SK-N-SH treated with all-trans-retinoic acid at 6 μM for 48 hours (cell line): ENCODE measurements at regions not wholly inside any gene's neighbourhood (a gene's known extent, or its start where the extent isn't known, plus 50 kb on each side); places are given as distances from the start of the nearest gene placed in this dataset.

Source experiments
- ATAC-seq: fragments of 200-7000 bp; cut with Tn5 transposase; 3 replicates; pipeline ENCODE4 v1.9.1; 2020; ENCODE audit warnings: mild to moderate bottlenecking, moderate library complexity
- ARNTL ChIP-seq: fragments of 450-650 bp; formaldehyde crosslinking; IDR thresholded peaks from 2 replicates; pipeline ENCODE4 v1.5.0; 2020; ENCODE audit warnings: low read depth, mild to moderate bottlenecking, moderate library complexity, borderline replicate concordance
- BACH2 ChIP-seq: fragments of 250-450 bp; sonication (Bioruptor Pico); IDR thresholded peaks from 2 replicates; pipeline ENCODE4 v1.9.0; 2021; ENCODE audit warnings: mild to moderate bottlenecking, borderline replicate concordance
- CREB5 ChIP-seq: fragments of 250-450 bp; sonication (Bioruptor Pico); IDR thresholded peaks from 2 replicates; pipeline ENCODE4 v1.5.1; 2020; ENCODE audit warnings: low read depth, mild to moderate bottlenecking, moderate library complexity
- CSDC2 ChIP-seq: fragments of 250-450 bp; sonication (Bioruptor Pico); IDR thresholded peaks from 2 replicates; pipeline ENCODE4 v1.5.0; 2020; ENCODE audit warnings: mild to moderate bottlenecking, moderate library complexity
- CSRNP3 ChIP-seq: fragments of 250-450 bp; sonication (Bioruptor Pico); IDR thresholded peaks from 2 replicates; pipeline ENCODE4 v1.5.1; 2021; ENCODE audit warnings: mild to moderate bottlenecking, moderate library complexity
- ESRRG ChIP-seq: fragments of 250-450 bp; sonication (Bioruptor Pico); IDR thresholded peaks from 2 replicates; pipeline ENCODE4 v1.6.1; 2021; ENCODE audit warnings: mild to moderate bottlenecking
- ISL1 ChIP-seq: fragments of 250-450 bp; sonication (Bioruptor Pico); IDR thresholded peaks from 2 replicates; pipeline ENCODE4 v2.1.2; 2022; ENCODE audit warnings: mild to moderate bottlenecking, moderate library complexity
- OSR1 ChIP-seq: fragments of 250-450 bp; sonication (Bioruptor Pico); IDR thresholded peaks from 2 replicates; pipeline ENCODE4 v1.8.0; 2022; ENCODE audit warnings: moderate library complexity, mild to moderate bottlenecking, inconsistent platforms
- PATZ1 ChIP-seq: fragments of 250-450 bp; sonication (Bioruptor Pico); IDR thresholded peaks from 2 replicates; pipeline ENCODE4 v1.8.0; 2020; ENCODE audit warnings: mild to moderate bottlenecking, moderate library complexity, borderline replicate concordance
- POU6F1 ChIP-seq: fragments of 250-450 bp; sonication (Bioruptor Pico); IDR thresholded peaks from 2 replicates; pipeline ENCODE4 v1.8.0; 2021; ENCODE audit warnings: low read depth, mild to moderate bottlenecking, moderate library complexity, borderline replicate concordance
- PPARA ChIP-seq: fragments of 250-450 bp; sonication (Bioruptor Pico); IDR thresholded peaks from 2 replicates; pipeline ENCODE4 v1.5.0; 2020; ENCODE audit warnings: mild to moderate bottlenecking, borderline replicate concordance
- RARB ChIP-seq: fragments of 250-450 bp; sonication (Bioruptor Pico); IDR thresholded peaks from 2 replicates; pipeline ENCODE4 v1.8.0; 2021; ENCODE audit warnings: mild to moderate bottlenecking, moderate library complexity
- SNAI2 ChIP-seq: fragments of 250-450 bp; sonication (Bioruptor Pico); IDR thresholded peaks from 2 replicates; pipeline ENCODE4 v1.5.0; 2020; ENCODE audit warnings: mild to moderate bottlenecking, moderate library complexity
- TCF4 ChIP-seq: fragments of 250-450 bp; sonication (Bioruptor Pico); IDR thresholded peaks from 2 replicates; pipeline ENCODE4 v1.8.0; 2021; ENCODE audit warnings: mild to moderate bottlenecking, moderate library complexity, borderline replicate concordance
- TOX ChIP-seq: fragments of 250-450 bp; sonication (Bioruptor Pico); IDR thresholded peaks from 2 replicates; pipeline ENCODE4 v1.8.0; 2021; ENCODE audit warnings: mild to moderate bottlenecking, moderate library complexity, borderline replicate concordance
- TSHZ2 ChIP-seq: fragments of 250-450 bp; sonication (Bioruptor Pico); IDR thresholded peaks from 2 replicates; pipeline ENCODE4 v1.5.0; 2020; ENCODE audit warnings: mild to moderate bottlenecking, moderate library complexity
- ZC3H10 ChIP-seq: fragments of 250-450 bp; sonication (Bioruptor Pico); IDR thresholded peaks from 2 replicates; pipeline ENCODE4 v1.5.1; 2021; ENCODE audit warnings: mild to moderate bottlenecking, moderate library complexity
- ZFP3 ChIP-seq: fragments of 250-450 bp; sonication (Bioruptor Pico); IDR thresholded peaks from 2 replicates; pipeline ENCODE4 v1.5.0; 2020; ENCODE audit warnings: mild to moderate bottlenecking, moderate library complexity
- ZNF565 ChIP-seq: fragments of 450-650 bp; formaldehyde crosslinking; conservative IDR thresholded peaks from 2 replicates; pipeline ENCODE4 v1.5.0; 2020; ENCODE audit warnings: low read depth, mild to moderate bottlenecking, moderate library complexity
- ZNF8 ChIP-seq: fragments of 450-650 bp; formaldehyde crosslinking; IDR thresholded peaks from 2 replicates; pipeline ENCODE4 v1.5.0; 2020; ENCODE audit warnings: mild to moderate bottlenecking, moderate library complexity

GRCh38 chr16:58831386-58831785, 97.3 kb upstream of the GOT2 start:
- ATAC-seq = no peak
- TF ChIP-seq ZNF8 (no peak), SNAI2 (no peak), PATZ1 (CRISPR knock-in tag) (no peak), ISL1 (CRISPR knock-in tag) (no peak)

GRCh38 chr16:58828901-58829545, 94.9 kb upstream of the GOT2 start:
- no peak for ATAC-seq
- TF ChIP-seq CSDC2 (CRISPR knock-in tag) = no peak
- TF ChIP-seq ZC3H10 = no peak
- TF ChIP-seq ARNTL (CRISPR knock-in tag) = no peak
- TF ChIP-seq ISL1 (CRISPR knock-in tag) = no peak
- no peak for TF ChIP-seq PPARA (CRISPR knock-in tag)
- TF ChIP-seq ZFP3 = no peak
- TF ChIP-seq CSRNP3 (CRISPR knock-in tag) = no peak
- TF ChIP-seq TSHZ2 (CRISPR knock-in tag) = no peak
- no peak for TF ChIP-seq CREB5 (CRISPR knock-in tag)
- TF ChIP-seq OSR1 (CRISPR knock-in tag) = no peak
- TF ChIP-seq ZNF565 = no peak
- no peak for TF ChIP-seq TOX (CRISPR knock-in tag)
- TF ChIP-seq ESRRG = no peak
- TF ChIP-seq BACH2 = no peak

GRCh38 chr16:58824201-58824600, 90.1 kb upstream of the GOT2 start:
- no peak for ATAC-seq
- no peak for TF ChIP-seq TSHZ2 (CRISPR knock-in tag)
- no peak for TF ChIP-seq ISL1 (CRISPR knock-in tag)
- no peak for TF ChIP-seq POU6F1 (CRISPR knock-in tag)
- no peak for TF ChIP-seq ZFP3
- no peak for TF ChIP-seq OSR1 (CRISPR knock-in tag)
- TF ChIP-seq RARB = no peak
- no peak for TF ChIP-seq TCF4
- TF ChIP-seq PPARA (CRISPR knock-in tag) = no peak
- no peak for TF ChIP-seq ZC3H10
